Esophagus squamous epithelium (tissue), 5 donors: ENCODE measurements at regions not wholly inside any gene's neighbourhood (a gene's known extent, or its start where the extent isn't known, plus 50 kb on each side); places are given as distances from the start of the nearest gene placed in this dataset.

Source experiments
- DNase-seq: peaks from one replicate; lab custom pipeline; 2025; lab: John Stamatoyannopoulos, UW
- H3K27ac ChIP-seq, 4 donors: fragments of 200-600 bp; sonication (generic); one replicate each; pipeline ENCODE4 v1.5.1; 2016 to 2019; ENCODE audit warnings: mild to moderate bottlenecking in 1 of 4
- H3K27me3 ChIP-seq, 4 donors: fragments of 200-600 bp; sonication (generic); 1 replicate in 3 of 4; 2 replicates in 1 of 4; pipeline versions ENCODE4 v1.5.1 to v1.6.0; 2017 to 2021; ENCODE audit warnings: antibody characterized with exemption in 1 of 4
- H3K36me3 ChIP-seq, 3 donors: fragments of 200-600 bp; sonication (generic); one replicate each; pipeline ENCODE4 v1.5.1; 2016 to 2019
- H3K4me1 ChIP-seq, 3 donors: fragments of 200-600 bp; sonication (generic); one replicate each; pipeline ENCODE4 v1.5.1; 2017 to 2019
- H3K4me3 ChIP-seq, 4 donors: fragments of 200-600 bp; sonication (generic); 1 replicate in 3 of 4; 2 replicates in 1 of 4; pipeline ENCODE4 v1.5.1; 2016 to 2019; ENCODE audit warnings: mild to moderate bottlenecking in 2 of 4, moderate library complexity in 1 of 4
- H3K9me3 ChIP-seq, 3 donors: fragments of 200-600 bp; sonication (generic); one replicate each; pipeline ENCODE4 v1.5.1; 2016 to 2019
- CTCF ChIP-seq, 6 experiments: fragments of 450-650 bp in 4 of 6; fragments of 200-600 bp in 2 of 6; sonication (generic) in 2 of 6; IDR thresholded peaks; one replicate each; pipeline ENCODE4 v1.5.1; 2016 to 2019; ENCODE audit warnings: antibody characterized with exemption in 6 of 6, mild to moderate bottlenecking in 4 of 6, moderate library complexity in 4 of 6
- POLR2A ChIP-seq, 4 donors: fragments of 450-650 bp; IDR thresholded peaks; one replicate each; pipeline ENCODE4 v1.6.1; 2017; ENCODE audit warnings: antibody characterized with exemption in 4 of 4, mild to moderate bottlenecking in 4 of 4, moderate library complexity in 3 of 4
- WGBS, 2 donors: methylation state at CpG; one replicate each; pipeline ENCODE4 v1.1.5; 2018; 5-methylcytosine and 5-hydroxymethylcytosine counted together
- intact Hi-C: fragments of 100-400 bp; cut with DNase I; formaldehyde crosslinking; loops from one replicate; pipeline ENCODE4 v1.15.0; 2022
- donor health status: DM: yes; HTN: yes; CAD: no.

DNA sequence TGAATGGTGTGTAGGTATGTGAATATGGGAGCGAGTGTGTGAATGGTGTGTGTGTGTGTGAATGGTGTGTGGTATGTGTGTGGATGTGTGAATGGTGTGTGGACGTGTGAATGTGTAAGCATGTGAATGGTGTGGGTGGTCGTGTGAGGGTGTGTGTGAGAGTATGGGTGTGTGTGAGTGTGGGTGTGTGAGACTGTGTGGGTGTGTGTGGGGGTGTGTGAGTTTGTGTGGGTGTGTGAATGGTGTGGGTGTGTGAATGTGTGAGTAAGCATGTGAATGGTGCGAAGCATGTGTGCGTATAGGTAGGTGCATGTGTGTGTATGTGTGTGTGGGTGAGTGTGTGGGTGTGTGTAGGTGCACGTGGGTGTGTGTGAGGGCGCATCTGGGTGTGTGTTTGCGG is 160.7 kb upstream of the COBL start:
- peaks cover 0 to 7% (median 0%) of the 10 kb centered on the region in 4 donors for H3K27me3 ChIP-seq
- intact Hi-C loops: no loop called here
- DNase-seq: no peak
- no peaks in the 10 kb centered on the region for H3K4me1 ChIP-seq
- H3K4me3 ChIP-seq: no peak overlapping the region
- no peaks in the 10 kb centered on the region for H3K9me3 ChIP-seq
- no peak overlapping the region for H3K27ac ChIP-seq
- H3K36me3 ChIP-seq: no peaks in the 10 kb centered on the region
- WGBS, 2 donors: 64 to 65% methylated on average over 7 of the region's 8 CpGs
- no peak for TF ChIP-seq CTCF (IDR thresholded peaks at IDR 0.05)
- TF ChIP-seq POLR2A (IDR thresholded peaks at IDR 0.05): no peak

- Histone ChIP-seq H3K27me3 (peaks cover 0 to 19% (median 0%) of the 10 kb centered on the region in 4 donors), H3K36me3 (no peaks in the 10 kb centered on the region), H3K4me3 (no peak overlapping the region), H3K27ac (no peak overlapping the region), H3K4me1 (peaks cover 0 to 8% (median 0%) of the 10 kb centered on the region in 3 donors), H3K9me3 (no peaks in the 10 kb centered on the region)
- 87 to 92% methylated on average over 2 to 11 of the region's 13 CpGs for WGBS, 2 donors
- no peak for DNase-seq
- no peak for TF ChIP-seq POLR2A (IDR thresholded peaks at IDR 0.05)
- TF ChIP-seq CTCF (IDR thresholded peaks at IDR 0.05): no peak
- intact Hi-C loops: no loop called here
These were observed 159.4 kb upstream of the COBL start for GRCh38 chr7:51476026-51476425.

GRCh38 chr7:51472873-51473272 is 156.3 kb upstream of the COBL start:
- 58 to 60% methylated on average over 4 to 6 of the region's 6 CpGs for WGBS, 2 donors
- H3K27ac ChIP-seq: no peak overlapping the region
- no peaks in the 10 kb centered on the region for H3K36me3 ChIP-seq
- H3K4me1 ChIP-seq: peaks cover 0 to 8% (median 0%) of the 10 kb centered on the region in 3 donors
- no peak for DNase-seq
- no peaks in the 10 kb centered on the region for H3K9me3 ChIP-seq
- intact Hi-C loops: no loop called here
- no peak overlapping the region for H3K4me3 ChIP-seq
- H3K27me3 ChIP-seq: peaks cover 0 to 24% (median 0%) of the 10 kb centered on the region in 4 donors
- no peak for TF ChIP-seq CTCF (IDR thresholded peaks at IDR 0.05)
- no peak for TF ChIP-seq POLR2A (IDR thresholded peaks at IDR 0.05)

- H3K36me3 ChIP-seq: no peaks in the 10 kb centered on the region
- intact Hi-C loops: no loop called here
- DNase-seq: no peak
- H3K4me1 ChIP-seq: peaks cover 0 to 8% (median 0%) of the 10 kb centered on the region in 3 donors
- TF ChIP-seq POLR2A (IDR thresholded peaks at IDR 0.05) (no peak), CTCF (IDR thresholded peaks at IDR 0.05) (no peak)
- H3K9me3 ChIP-seq: no peaks in the 10 kb centered on the region
- no peak overlapping the region for H3K4me3 ChIP-seq
- WGBS, 2 donors: 33 to 37% methylated on average over 11 of the region's 11 CpGs
- H3K27me3 ChIP-seq: peaks cover 0 to 24% (median 0%) of the 10 kb centered on the region in 4 donors
- no peak overlapping the region for H3K27ac ChIP-seq
These were observed 155.3 kb upstream of the COBL start for GRCh38 chr7:51471981-51472296.

DNA sequence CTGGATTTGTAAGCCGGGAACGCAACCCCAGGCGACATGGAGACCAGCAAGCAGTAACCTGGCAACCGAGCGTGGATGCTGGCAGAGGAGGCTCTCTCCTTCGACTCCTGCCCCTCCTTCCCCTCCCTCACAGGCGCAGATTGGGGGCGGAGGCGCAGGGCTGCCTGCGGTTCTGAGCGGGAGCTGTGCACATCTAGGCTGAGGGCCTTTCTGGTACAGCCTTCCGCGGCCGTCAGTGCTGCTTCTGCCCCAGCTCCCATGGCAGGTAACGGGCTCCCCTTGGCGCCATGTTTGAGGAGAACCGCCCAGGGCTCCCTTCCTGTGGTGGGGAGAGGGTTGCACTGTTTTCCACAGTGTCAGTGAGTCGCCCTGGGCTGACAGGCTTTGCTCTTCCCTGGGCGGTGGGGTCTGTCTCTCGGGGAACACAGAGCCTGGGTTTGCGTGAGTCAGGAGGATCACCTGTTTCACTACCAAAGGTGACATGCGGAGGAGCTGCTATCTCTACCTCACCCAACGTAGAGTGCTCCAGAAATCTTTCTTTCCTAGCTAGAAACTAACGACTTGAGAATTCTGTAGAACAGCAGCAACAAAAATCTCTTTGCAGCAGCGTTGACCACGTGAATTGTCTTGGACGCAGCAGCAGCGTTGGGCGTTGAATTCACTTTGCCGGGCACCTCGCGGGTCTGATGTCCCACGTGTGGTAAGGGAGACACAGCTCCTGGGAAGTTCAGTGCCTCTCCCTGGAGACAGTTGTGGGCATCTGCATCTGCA is 154.8 kb upstream of the COBL start:
- Histone ChIP-seq H3K4me1 (peaks cover 0 to 8% (median 0%) of the 10 kb centered on the region in 3 donors), H3K27me3 (peaks cover 0 to 24% (median 0%) of the 10 kb centered on the region in 4 donors), H3K27ac (no peak overlapping the region), H3K9me3 (no peaks in the 10 kb centered on the region), H3K36me3 (no peaks in the 10 kb centered on the region), H3K4me3 (no peak overlapping the region)
- no peak for TF ChIP-seq POLR2A (IDR thresholded peaks at IDR 0.05)
- no peak for TF ChIP-seq CTCF (IDR thresholded peaks at IDR 0.05)
- no peak for DNase-seq
- 26 to 31% methylated on average over 20 to 24 of the region's 33 CpGs for WGBS, 2 donors
- intact Hi-C loops: no loop called here
